Suprapubic skin (tissue), 4 donors: ENCODE measurements at regions not wholly inside any gene's neighbourhood (a gene's known extent, or its start where the extent isn't known, plus 50 kb on each side); places are given as distances from the start of the nearest gene placed in this dataset.

Source experiments
- DNase-seq, 2 donors: peaks; one replicate each; pipeline ENCODE4 v3.0.0-alpha.2; 2019; ENCODE audit warnings: low spot score in 2 of 2
- H3K27ac ChIP-seq: fragments of 200-600 bp; sonication (generic); one replicate; pipeline ENCODE4 v1.5.1; 2019
- H3K27me3 ChIP-seq: fragments of 200-600 bp; sonication (generic); one replicate; pipeline ENCODE4 v1.5.1; 2019
- H3K36me3 ChIP-seq: fragments of 200-600 bp; sonication (generic); one replicate; pipeline ENCODE4 v1.5.1; 2019
- H3K4me1 ChIP-seq: fragments of 200-600 bp; sonication (generic); one replicate; pipeline ENCODE4 v1.5.1; 2019
- H3K4me3 ChIP-seq: fragments of 200-600 bp; sonication (generic); one replicate; pipeline ENCODE4 v1.5.1; 2019; ENCODE audit warnings: mild to moderate bottlenecking
- H3K9me3 ChIP-seq: fragments of 200-600 bp; sonication (generic); one replicate; pipeline ENCODE4 v1.5.1; 2019
- EP300 ChIP-seq: sonication (generic); formaldehyde crosslinking; IDR thresholded peaks from one replicate; pipeline ENCODE4 v1.6.1; 2017; ENCODE audit warnings: antibody characterized with exemption
- POLR2A ChIP-seq, 2 donors: fragments of 450-650 bp; IDR thresholded peaks; one replicate each; pipeline ENCODE4 v1.6.1; 2017; ENCODE audit warnings: antibody characterized with exemption in 2 of 2, mild to moderate bottlenecking in 2 of 2, moderate library complexity in 2 of 2
- POLR2AphosphoS5 ChIP-seq, 3 donors: sonication (generic); formaldehyde crosslinking; IDR thresholded peaks; one replicate each; pipeline ENCODE4 v1.6.1; 2017; ENCODE audit warnings: antibody characterized with exemption in 3 of 3
- WGBS: methylation state at CpG from one replicate; pipeline ENCODE4 v1.1.5; 2018; 5-methylcytosine and 5-hydroxymethylcytosine counted together
- TF ChIP-seq, protein P1 (sequence below), 2 donors: fragments of 200-600 bp in 1 of 2; fragments of 450-650 bp in 1 of 2; sonication (generic) in 1 of 2; IDR thresholded peaks; one replicate each; pipeline ENCODE4 v1.5.1; 2016 to 2019; ENCODE audit warnings: antibody characterized with exemption in 2 of 2, mild to moderate bottlenecking in 1 of 2, moderate library complexity in 1 of 2

DNA sequence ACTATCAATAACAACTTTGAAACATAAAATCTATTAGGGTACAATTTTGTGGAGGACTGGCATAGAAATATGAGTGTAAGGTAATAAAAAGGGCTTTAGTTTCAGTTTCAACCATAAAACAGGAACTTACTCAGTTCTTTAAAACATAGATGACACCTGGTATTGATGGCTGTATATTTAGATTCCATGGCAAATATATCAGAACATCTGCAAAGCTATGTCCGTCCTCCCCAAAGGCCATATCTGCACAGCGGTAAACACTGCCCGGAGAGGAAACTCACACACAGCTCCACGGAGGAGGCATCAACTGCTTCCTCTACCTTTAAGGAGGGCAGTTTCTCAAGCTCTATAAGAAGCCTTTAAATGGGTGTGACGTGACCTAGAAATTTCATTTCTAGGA lies 993.3 kb downstream of the BRD1 start:
- Histone ChIP-seq H3K4me3 (no peak overlapping the region), H3K27me3 (peaks cover 11% of the 10 kb centered on the region), H3K36me3 (no peaks in the 10 kb centered on the region), H3K9me3 (peaks cover 5% of the 10 kb centered on the region), H3K4me1 (no peaks in the 10 kb centered on the region), H3K27ac (no peak overlapping the region)
- 79% methylated on average over 5 of the region's 5 CpGs for WGBS
- no peak for DNase-seq
- TF ChIP-seq POLR2AphosphoS5 (IDR thresholded peaks at IDR 0.05) (no peak), POLR2A (IDR thresholded peaks at IDR 0.05) (no peak), EP300 (no peak)
- TF ChIP-seq, protein P1, sequence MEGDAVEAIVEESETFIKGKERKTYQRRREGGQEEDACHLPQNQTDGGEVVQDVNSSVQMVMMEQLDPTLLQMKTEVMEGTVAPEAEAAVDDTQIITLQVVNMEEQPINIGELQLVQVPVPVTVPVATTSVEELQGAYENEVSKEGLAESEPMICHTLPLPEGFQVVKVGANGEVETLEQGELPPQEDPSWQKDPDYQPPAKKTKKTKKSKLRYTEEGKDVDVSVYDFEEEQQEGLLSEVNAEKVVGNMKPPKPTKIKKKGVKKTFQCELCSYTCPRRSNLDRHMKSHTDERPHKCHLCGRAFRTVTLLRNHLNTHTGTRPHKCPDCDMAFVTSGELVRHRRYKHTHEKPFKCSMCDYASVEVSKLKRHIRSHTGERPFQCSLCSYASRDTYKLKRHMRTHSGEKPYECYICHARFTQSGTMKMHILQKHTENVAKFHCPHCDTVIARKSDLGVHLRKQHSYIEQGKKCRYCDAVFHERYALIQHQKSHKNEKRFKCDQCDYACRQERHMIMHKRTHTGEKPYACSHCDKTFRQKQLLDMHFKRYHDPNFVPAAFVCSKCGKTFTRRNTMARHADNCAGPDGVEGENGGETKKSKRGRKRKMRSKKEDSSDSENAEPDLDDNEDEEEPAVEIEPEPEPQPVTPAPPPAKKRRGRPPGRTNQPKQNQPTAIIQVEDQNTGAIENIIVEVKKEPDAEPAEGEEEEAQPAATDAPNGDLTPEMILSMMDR (IDR thresholded peaks at IDR 0.05), result no peak

DNA sequence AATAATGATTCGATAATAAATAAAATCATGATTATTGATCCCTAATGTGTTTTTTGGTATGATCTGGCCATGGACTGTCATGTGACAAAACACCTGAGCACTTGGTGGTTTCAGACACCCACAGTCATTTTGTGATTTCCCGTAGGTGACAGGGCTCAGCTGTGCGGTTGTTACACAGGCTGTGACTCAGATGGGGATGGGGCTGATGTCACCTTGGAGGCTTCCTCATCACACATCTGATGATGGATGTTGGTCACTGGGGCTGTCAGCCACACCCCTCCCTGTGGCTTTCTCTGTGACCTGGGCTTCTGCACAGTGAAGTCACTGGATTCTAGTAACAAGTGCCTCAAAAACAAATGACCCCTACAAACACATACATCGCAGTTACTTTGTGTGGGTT lies 995.1 kb downstream of the BRD1 start:
- Histone ChIP-seq H3K4me1 (no peaks in the 10 kb centered on the region), H3K4me3 (no peak overlapping the region), H3K27me3 (peaks cover 20% of the 10 kb centered on the region), H3K9me3 (peaks cover 5% of the 10 kb centered on the region), H3K27ac (no peak overlapping the region), H3K36me3 (no peaks in the 10 kb centered on the region)
- no peak for TF ChIP-seq POLR2A (IDR thresholded peaks at IDR 0.05)
- no peak for TF ChIP-seq EP300
- TF ChIP-seq POLR2AphosphoS5 (IDR thresholded peaks at IDR 0.05), result no peak
- WGBS, result 95% methylated on average over 4 of the region's 4 CpGs
- DNase-seq, result no peak

DNA sequence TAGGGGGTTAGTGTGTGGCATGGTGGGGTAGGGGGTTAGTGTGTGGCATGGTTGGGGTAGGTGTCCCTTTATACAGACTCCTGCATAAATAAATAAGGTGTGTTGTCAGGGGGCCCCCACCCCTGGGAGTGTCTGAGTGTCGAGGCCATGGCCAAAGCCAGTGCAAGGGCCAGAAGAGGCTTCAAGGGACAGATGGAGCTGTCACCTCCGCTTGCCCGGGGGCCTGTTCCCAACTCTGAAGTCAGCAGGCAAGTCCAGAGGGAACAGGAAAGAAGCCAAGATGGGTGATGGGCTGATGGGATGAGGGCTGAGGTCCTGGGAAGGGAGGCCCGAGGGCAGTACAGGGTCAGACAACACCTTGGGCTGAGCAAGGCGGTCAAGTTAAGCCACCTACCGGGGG lies 997.8 kb downstream of the BRD1 start:
- no peaks in the 10 kb centered on the region for H3K4me1 ChIP-seq
- H3K27me3 ChIP-seq, result peaks cover 34% of the 10 kb centered on the region
- DNase-seq, result peak in 1 of 2 donors; percentile 64
- peaks cover 5% of the 10 kb centered on the region for H3K9me3 ChIP-seq
- 93% methylated on average over 6 of the region's 6 CpGs for WGBS
- H3K36me3 ChIP-seq, result no peaks in the 10 kb centered on the region
- TF ChIP-seq POLR2AphosphoS5 (IDR thresholded peaks at IDR 0.05), result no peak
- no peak for TF ChIP-seq POLR2A (IDR thresholded peaks at IDR 0.05)
- TF ChIP-seq, protein P1 (IDR thresholded peaks at IDR 0.05), result no peak
- no peak for TF ChIP-seq EP300
- H3K27ac ChIP-seq, result no peak overlapping the region
- no peak overlapping the region for H3K4me3 ChIP-seq

DNA sequence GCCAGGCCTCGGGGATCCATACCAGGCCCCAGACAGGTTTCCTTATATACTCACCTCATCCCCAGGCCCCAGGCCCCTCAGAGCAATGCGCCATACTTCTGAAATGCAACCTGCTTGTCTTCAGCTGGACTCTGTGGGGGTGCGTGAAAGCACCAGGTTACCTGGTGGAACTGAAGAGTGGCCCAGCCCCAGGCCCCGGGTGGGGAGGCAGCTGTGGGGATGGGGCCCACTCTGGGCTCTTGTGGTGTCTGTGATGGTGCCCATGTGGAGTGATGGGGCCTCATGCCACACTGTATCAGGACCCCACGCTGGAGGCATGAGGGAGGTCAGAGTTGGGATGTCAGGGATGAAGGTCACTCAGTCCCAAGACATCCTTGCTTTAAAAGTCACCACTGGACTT lies 999.0 kb downstream of the BRD1 start:
- peaks cover 5% of the 10 kb centered on the region for H3K9me3 ChIP-seq
- no peak overlapping the region for H3K4me3 ChIP-seq
- TF ChIP-seq POLR2AphosphoS5 (IDR thresholded peaks at IDR 0.05) (no peak), EP300 (no peak), POLR2A (IDR thresholded peaks at IDR 0.05) (no peak)
- TF ChIP-seq, protein P1 (IDR thresholded peaks at IDR 0.05), result no peak
- no peaks in the 10 kb centered on the region for H3K36me3 ChIP-seq
- H3K4me1 ChIP-seq, result no peaks in the 10 kb centered on the region
- peaks cover 40% of the 10 kb centered on the region for H3K27me3 ChIP-seq
- peak in 1 of 2 donors; percentile 71 for DNase-seq
- WGBS, result 90% methylated on average over 2 of the region's 5 CpGs
- H3K27ac ChIP-seq, result no peak overlapping the region

DNA sequence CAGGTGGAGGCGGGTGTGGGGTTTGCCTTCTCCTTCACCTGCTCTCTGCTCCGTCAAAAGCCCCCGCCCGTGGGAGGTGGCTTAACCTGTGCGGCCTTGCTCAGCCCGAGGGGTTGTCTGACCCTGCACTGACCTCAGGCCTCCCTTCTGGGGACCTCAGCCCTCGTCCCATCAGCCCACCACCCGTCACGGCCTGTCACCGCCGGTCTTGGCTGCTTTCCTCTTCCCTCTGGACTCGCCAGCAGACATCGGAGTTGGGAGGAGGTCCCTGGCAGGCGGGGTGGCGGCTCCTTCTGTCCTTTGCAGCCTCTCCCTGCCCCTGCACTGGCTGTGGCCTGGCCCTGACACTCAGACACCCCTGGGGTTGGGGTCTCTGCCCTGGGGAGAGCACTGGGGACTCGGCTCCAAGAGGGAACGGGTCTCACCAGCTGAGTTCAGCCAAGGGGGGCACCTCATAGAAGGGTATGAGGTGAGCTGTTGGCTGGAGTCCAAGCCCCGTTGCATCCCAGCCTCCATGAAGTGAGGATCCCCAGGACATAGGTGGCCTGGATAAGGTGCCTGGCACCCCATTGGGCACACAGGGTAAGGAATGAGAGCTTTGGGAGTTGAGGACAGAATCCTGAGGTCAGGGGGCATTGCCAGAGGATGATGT lies 999.6 kb downstream of the BRD1 start:
- Histone ChIP-seq H3K27ac (no peak overlapping the region), H3K4me1 (no peaks in the 10 kb centered on the region), H3K27me3 (peaks cover 41% of the 10 kb centered on the region), H3K4me3 (no peak overlapping the region), H3K9me3 (peaks cover 5% of the 10 kb centered on the region), H3K36me3 (no peaks in the 10 kb centered on the region)
- peak; percentile 38 to 74 for DNase-seq
- TF ChIP-seq POLR2AphosphoS5 (IDR thresholded peaks at IDR 0.05), result no peak
- TF ChIP-seq EP300, result no peak
- TF ChIP-seq POLR2A (IDR thresholded peaks at IDR 0.05), result no peak
- TF ChIP-seq, protein P1 (IDR thresholded peaks at IDR 0.05), result no peak
- 34% methylated on average over 15 of the region's 18 CpGs for WGBS
